NCI-H2107 treated with DMSO at 0.1 percent for 48 hours (cell line): ENCODE measurements at regions not wholly inside any gene's neighbourhood (a gene's known extent, or its start where the extent isn't known, plus 50 kb on each side); places are given as distances from the start of the nearest gene placed in this dataset.
"Not testable (repeated sequence)": the region's sequence is repeated elsewhere in the genome, so short reads cannot be mapped to it uniquely, and the experiment has no call there.

Source experiments
- DNase-seq: peaks from one replicate; lab custom pipeline; 2025; ENCODE audit not compliant: unreplicated experiment; lab: John Stamatoyannopoulos, UW

DNA sequence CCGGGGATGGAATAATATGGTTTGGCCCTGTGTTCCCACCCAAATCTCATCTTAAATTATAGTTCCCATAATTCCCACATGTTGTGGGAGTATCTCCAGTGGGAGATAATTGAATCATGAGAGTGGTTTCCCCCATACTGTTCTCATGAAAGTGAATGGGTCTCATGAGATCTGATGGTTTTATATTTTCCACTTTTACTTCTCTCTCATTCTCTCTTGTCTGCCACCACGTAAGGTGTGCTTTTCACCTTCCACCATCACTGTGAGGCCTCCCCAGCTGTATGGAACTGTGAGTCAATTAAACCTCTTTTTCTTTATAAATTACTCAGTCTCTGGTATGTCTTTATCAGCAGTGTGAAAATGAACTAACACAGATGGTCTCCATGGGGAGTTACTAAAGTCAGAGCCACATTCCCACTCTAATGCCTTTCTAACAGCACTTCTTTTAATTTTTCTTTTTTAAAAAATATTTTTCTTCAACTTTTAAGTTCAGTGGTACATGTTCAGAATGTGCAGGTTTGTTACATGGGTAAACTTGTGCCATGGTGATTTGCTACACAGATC is 306.6 kb downstream of the DTHD1 start:
- no peak for DNase-seq

DNA sequence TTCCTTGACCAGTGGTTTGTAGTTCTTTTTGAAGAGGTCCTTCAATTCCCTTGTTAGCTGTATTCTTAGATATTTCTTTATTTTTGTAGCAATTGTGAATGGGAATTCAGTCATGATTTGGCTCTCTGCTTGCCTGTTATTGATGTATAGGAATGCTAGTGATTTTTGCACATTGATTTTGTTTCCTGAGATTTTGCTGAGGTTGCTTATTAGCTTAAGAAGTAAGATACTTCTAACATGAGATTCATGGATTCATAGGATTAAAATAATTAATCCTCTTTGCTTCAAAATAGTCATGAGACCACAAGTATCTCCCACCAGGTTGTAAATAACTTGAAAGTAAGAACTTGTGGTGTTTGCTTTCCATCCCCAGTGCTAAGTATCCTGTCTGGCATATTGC is 308.9 kb downstream of the DTHD1 start:
- DNase-seq, result no peak

DNA sequence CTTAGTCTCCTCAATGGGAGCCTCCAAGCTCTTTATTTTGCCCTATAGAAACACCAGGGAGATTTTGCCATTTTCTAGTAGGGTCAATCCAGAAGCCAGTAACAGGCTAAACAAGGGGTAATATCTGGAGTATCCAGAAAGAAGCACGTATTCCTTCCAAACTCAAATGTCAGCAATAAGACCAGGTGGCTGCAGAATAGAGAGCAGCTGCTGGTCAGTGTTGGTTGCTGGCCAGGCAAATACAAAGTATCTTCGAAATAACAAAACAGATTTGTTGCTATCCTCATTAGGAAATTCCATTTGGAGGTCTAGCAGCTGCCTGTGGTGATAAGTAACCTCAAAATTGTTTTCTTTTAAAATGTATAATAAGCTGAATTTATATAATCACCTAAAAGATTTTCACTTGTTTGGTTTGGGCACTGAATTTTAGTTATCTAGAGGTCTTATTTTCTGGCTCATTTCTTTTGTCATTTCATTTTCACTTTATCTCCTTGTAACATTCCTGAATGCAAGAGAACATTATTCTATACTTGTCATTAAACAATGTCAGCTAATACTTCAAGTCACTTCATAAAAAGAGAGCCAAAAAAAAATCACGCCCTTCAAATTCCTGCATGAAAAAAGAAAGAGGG is 320.6 kb downstream of the DTHD1 start:
- DNase-seq, result no peak

DNA sequence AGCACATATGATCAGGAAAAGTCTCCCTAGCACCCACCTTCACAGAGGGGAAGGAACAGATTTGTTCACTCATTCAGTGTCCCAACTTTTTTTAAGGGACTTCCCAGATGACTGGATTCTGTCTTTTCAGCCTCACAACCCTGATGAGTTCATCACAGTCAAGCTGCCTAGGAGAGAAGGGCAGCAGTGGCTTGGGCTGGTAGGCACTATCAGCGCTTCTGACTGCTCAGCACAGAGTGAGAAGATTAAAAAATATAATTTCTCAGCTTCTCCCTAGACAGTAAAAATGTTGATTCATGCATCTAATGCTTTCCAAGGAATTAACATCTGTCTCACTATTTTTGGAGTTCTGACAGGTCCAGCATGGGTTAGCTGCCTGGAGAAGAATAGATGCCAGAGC is 328.2 kb downstream of the DTHD1 start:
- no peak for DNase-seq

DNA sequence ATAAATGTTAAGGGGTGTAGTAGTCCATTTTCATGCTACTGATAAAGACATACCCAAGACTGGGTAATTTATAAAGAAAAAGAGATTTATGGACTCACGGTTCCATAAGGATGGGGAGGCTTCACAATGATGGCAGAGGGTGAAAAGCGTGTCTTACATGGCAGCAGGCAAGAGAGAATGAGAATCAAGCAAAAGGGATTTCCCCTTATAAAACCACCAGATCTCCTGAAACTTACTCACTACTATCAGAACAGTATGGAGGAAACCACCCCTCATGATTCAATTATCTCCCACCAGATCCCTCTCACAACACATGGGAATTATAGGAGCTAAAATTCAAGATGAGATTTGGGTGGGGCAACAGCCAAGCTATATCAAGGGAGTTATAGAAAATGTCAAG is 329.2 kb downstream of the DTHD1 start:
- no peak for DNase-seq

DNA sequence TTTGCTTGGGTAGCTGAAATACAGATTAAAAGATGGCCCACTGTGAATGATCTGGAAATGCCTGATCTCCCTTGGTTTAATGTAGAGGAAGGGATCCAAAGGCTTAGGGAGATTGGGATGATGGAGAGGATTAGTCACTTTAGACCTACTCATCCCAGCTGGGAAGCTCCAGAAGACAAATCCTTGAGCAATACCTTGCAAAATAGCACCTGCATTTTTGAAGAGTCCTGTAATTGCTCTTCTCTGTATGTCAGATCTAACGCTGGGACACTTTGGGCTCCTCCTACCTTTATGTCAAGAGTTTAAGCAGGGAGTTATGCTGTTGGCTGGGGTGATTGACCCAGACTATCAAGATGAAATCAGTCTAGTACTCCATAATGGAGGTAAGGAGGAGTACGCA is 331.7 kb downstream of the DTHD1 start:
- DNase-seq, result not testable (repeated sequence)

DNA sequence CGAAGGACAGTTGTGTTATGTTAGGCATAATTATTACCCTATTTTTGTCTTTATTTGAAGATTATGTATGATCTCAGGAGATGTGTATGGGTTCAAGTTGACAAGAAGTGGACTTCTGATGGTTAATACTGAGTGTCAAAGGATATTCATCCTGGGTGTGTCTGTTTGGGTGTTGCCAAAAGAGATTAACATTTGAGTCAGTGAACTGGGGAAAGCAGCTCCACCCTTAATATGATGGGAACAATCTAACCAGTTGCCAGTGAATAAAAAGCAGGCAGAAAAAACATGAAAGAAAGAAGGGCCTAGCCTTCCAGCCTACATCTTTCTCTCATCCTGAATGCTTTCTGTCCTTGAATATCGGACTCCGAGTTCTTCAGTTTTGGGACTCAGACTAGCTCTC is 332.6 kb downstream of the DTHD1 start:
- no peak for DNase-seq

DNA sequence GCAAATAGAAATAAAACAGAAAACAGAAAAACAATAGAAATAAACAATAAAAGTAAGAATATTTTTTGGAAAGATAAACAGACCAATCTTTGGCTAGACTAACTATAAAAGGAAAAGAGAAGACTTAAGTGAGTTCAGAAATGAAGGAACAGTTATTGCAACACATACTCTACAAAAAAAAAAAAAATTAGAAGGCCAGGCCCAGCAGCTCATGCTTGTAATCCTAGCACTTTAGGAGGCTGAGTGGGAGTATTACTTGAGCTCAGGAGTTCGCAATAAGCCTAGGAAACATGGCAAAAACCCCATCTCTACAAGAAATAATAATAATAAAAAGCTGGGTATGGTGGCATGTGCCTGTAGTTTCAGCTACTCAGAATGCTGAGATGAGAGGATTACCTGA is 336.7 kb downstream of the DTHD1 start:
- no peak for DNase-seq

DNA sequence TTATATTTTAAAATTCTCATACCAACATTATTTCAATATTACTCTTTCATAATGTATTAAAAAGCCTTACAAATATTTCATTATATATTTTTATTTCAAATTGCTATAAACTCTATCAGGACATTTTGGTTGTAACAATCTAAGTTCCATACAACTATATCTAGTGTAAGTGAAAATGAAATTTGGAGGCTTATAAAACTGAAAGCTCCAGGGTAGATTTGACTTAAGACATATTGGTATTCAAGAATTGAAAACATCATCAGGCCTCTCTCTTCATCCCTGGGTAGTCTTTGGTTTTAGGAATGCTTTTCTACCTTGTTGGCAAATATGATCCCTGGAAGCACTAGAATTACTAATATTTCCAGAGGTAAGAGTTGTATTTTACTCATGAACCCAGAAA is 342.6 kb downstream of the DTHD1 start:
- DNase-seq, result no peak

DNA sequence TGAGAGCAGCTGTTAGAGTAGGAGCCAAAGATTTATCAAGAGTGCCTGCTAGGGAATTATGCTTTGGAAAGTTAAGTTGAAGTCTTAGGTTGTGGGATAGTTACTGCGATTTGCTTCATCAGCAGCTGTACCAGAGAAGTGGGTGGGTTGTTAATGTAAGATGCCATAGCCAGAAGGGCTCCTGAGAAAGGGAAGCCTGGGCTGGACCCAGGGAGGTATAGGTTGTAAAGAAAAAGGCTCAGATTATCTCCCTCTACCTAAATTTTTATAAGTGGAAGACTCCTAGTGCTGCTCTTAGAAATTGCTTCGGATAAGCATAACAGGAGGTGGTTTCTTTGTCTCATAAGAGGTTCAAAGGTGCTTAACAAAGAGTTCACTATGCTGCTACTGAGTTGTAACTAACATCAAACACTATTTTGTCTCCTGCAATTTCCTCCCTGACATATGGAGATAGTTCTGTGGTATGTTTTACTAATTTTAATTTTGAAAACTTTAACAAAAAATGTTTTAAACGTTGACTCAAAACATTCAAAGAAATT is 356.9 kb downstream of the DTHD1 start:
- DNase-seq, result no peak

DNA sequence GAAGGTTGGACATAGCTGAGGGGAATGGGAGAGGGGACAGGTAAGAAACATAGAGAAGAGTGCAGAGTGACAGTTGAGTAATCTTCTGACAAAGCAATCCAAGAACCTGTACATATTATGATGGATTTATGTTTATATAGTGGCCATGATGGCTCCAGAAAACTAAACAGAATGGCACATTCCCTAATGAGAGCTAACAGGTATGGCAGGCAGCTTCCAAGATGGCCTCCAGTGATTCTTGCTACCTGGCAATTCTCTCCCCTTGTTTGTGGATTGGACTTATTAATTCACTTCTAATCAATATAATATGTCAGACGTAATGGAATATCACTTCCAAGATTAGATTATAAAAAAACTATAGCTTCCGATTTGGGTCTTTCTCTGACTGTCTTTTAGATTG is 359.5 kb downstream of the DTHD1 start:
- no peak for DNase-seq

DNA sequence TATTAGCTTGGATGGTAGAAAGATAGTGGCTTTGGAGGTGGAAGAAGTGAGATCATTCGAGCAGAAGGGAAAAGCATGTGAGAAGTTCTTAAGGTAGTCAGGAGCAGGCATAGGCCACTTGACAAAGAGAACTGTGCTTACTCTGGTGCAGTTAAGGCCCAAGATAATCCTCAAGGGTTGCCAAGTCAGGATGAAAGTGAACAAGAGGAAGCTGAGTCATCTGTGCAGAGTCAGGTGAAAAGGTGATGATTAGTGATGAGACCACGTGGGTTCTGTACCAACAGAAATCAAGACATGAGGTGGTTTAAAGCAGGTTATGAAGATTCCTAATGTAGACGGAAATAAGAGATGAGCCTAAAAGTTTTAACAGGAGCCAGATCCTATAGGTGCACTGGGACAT is 369.8 kb downstream of the DTHD1 start:
- no peak for DNase-seq

DNA sequence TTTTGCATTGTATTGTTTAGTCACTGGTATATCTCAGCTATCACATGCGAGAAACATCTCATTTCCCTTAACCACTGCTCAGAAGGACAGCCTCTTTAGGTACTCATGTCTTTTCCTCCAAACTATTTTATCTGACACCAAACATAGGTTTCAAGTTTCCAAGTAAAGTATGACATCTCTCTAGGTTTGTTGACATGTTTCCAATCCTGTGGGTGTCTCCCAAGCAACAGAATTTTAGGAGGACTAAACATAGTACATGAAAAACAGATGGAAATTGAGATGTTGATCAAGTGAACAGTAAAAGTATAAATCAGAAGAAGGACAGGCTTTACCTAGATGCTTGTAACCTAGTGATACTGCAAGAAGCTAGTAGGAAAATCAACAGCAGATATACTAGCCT is 371.4 kb downstream of the DTHD1 start:
- DNase-seq, result no peak

DNA sequence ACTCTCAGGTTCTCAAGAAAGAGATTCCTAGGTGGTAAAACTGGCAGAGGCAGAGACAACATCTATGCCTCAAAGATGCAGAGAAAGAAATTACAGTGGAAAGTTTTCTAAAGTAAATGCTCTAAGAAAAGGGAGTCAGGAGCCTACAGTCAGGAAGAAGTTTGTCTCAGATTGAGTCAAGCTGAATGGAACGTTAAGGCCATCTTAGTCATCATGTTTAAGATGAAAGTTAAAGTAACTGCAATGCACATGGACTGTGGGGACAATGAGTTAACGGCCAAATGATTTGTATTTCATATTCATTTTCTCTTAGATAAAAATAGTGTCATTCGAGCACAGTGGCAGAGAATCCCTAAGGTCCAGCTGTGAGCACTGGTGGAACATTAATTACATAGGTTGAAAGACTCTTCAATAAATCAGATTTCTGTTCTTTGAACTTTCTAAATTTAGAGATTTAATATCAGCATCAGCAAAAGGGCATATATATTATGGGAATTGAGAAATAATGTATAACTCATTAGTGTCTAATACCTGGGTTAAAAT is 384.6 kb downstream of the DTHD1 start:
- no peak for DNase-seq

DNA sequence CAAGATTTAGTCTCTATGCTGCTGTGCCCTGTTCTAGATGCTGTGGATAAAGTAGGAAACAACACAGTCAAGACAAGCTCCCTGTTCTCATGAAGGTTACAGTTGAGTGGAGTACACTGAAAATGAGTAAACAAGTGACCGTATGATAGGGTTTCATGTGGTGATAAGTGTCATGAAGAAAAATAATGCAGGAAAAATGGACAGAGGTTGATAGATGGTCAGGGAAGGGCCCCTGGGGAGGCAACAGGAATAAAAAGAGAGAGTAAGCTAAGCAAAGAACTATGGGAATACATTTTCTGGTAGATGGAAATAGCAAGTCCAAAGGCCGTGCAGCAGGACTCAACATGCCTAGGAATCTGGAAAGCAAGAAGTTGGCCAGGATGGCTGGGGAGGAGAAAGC is 394.0 kb downstream of the DTHD1 start:
- no peak for DNase-seq

DNA sequence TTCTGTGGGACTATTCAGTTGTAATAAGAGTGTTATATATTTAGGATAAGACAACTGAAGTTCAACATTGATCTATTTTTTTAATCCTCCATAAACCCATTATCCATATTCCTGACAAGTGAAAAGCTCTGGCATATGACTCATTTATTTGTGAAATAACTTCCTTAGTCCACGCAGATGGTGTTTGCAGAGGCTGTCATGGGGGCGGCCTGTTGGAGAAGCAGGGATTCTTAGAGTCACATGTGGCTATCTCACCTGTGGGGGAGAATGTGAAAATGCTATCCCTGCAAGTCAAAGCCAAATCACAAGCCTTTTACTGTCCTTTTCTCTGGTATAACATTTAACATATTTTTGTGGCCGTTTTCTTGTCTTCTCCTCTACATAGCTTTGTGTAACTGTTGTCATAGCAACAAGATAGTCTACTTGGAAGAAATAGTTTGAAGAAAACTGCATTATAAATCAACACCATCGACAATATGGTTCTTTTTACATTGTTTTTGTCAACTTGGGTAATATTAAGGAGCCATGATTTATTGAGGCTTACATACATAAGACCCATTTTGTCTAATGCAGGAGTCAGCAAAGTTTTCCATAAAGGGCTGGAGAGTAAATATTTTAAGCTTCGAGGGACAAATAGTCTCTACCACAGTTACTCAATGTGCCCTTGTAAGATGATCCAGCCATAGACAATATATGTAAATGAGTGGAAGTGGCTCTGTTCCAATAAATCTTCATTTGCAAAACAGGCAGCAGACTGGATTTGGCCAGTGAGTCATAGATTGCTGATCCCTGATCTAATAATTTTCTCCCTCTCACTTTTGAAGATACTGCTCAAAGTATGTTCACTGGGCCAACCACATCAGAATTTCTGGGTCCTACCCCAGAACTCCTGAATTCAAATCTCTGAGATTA is 395.0 kb downstream of the DTHD1 start:
- no peak for DNase-seq

DNA sequence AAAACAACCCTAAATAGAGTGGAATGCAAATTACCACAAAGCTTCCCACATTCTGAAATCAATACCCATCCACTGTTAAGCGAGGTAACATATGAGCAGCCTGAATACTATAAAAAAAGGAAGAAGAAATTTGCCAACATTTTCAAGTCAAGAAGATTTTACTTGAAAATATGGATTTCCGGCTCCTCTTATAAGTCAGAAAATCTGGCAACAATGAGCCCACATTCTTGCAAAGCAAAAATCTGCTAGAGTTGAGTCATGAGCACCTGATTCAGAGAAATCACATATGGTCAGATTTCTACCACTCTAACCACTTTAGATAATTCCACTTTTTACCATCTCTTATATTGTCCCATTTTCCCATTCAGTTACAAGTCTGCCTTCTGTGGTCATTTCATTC is 395.7 kb downstream of the DTHD1 start:
- DNase-seq, result no peak

DNA sequence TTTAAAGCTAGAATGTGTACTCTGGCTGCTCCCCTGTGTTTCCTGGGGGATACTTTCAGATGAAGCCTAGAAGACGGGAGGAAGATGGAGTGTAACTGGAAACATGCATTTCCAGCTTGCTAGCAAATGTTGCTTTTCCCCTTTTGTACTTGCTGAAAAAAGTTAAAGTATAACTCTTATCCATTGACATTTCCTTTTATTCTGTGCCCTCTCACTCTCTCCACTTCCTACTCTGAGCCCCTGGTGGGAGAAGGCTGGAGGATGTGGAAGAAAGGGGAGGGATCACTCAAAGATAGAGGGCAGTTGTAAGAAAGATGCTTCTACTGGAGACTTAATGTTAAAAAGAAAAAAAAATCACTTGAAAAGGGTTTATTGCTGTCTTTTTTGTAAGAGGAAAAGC is 396.5 kb downstream of the DTHD1 start:
- no peak for DNase-seq

DNA sequence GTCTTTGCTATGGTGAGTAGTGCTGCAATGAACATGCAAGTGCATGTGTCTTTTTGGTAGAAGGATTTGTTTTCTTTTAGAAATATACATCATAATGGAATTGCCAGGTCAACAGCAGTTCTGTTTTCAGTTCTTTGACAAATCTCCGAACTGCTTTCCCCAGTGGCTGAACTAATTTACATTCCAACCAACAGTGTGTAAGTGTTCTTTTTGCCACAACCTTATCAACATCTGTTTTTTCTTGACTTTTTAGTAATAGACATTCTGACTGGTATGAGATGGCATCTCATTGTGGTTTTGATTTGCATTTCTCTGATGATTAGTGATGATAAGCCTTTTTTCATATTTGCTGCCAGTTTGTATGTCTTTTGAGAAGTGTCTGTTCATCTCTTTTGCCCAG is 406.3 kb downstream of the DTHD1 start:
- DNase-seq, result no peak

DNA sequence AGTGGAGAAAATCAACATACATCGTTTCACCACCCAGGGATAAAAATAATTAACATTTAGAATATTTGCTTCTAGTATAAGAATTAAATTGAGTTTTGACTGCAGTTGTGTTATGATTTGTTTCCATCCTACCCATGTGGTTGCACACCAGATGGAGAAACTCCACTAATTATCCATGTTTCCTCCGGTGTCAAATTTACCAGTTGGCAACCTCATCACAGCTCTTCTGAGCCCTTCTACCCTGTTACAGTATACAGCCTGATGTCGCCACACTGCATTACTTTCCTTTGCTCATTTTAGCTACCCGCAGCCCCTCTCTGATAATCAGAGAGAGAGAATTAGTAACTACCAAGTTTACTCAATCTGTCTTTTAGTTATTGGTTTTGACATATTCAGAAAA is 411.2 kb downstream of the DTHD1 start:
- no peak for DNase-seq

DNA sequence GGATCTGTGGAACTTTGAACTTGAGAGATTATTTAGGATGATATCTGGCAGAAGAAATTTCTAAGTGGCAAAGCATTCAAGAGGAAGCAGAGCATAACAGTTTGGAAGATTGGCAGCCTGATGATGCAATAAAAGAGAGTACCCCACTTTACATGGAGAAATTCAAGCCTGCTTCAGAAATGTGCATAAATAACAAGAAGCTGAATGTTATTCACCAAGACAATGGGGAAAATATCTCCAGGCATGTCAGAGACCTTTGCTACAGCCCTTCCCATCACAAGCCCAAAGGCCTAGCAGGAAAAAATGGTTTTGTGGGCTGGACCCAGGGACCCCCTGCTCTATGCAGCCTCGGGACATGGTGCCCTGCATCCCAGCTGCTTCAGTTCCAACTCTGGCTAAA is 420.8 kb downstream of the DTHD1 start:
- DNase-seq, result no peak

DNA sequence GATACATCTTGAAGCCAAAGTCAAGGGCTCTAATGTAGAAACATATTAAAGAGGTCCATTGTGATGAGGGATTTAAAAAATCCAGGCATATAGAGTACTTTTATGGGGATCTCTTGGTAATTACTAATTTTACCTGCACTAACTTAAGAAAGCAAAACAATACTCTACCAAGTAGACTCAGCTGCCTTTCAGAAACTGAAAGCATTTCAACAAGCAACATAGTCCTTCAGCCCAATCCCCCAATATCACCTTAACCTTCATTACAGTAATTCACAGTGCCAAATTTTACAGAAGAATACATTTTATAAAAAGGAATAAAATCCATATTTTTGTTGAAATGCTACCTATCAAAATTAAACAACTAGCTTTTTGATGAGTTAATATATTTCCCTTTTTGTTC is 422.9 kb downstream of the DTHD1 start:
- no peak for DNase-seq
